ENCODE measurements at regions not wholly inside any gene's neighbourhood (a gene's known extent, or its start where the extent isn't known, plus 50 kb on each side); places are given as distances from the start of the nearest gene placed in this dataset.
A peak's percentile ranks its signal among the peaks of the same experiment; 100 is the strongest.

- no peaks in the 10 kb centered on the region for H3K27me3 ChIP-seq
- 86 to 87% methylated on average over 23 of the region's 23 CpGs for WGBS, 2 donors
- no peak for DNase-seq
- H3K36me3 ChIP-seq = no peaks in the 10 kb centered on the region
- H3K27ac ChIP-seq = peak overlapping the region in 2 of 4 donors; percentile 20 to 45
- H3K9me3 ChIP-seq = no peaks in the 10 kb centered on the region
- intact Hi-C loops (cut with DNase I) = no loop called here
- H3K4me1 ChIP-seq = no peaks in the 10 kb centered on the region
- H3K4me3 ChIP-seq = no peak overlapping the region
- TF ChIP-seq POLR2A (IDR thresholded peaks at IDR 0.05) (no peak), CTCF (IDR thresholded peaks at IDR 0.05) (no peak), POLR2AphosphoS5 (IDR thresholded peaks at IDR 0.05) (no peak), EP300 (IDR thresholded peaks at IDR 0.05) (no peak)
Observed at GRCh38 chr22:48701296-48702030, 1126.2 kb downstream of the BRD1 start.

- intact Hi-C loops (cut with DNase I) = no loop called here
- no peaks in the 10 kb centered on the region for H3K9me3 ChIP-seq
- no peaks in the 10 kb centered on the region for H3K36me3 ChIP-seq
- DNase-seq = no peak
- H3K4me3 ChIP-seq = no peak overlapping the region
- no peaks in the 10 kb centered on the region for H3K4me1 ChIP-seq
- WGBS, 2 donors = 48 to 78% methylated on average over 19 of the region's 19 CpGs
- TF ChIP-seq CTCF (IDR thresholded peaks at IDR 0.05) (no peak), EP300 (IDR thresholded peaks at IDR 0.05) (no peak), POLR2A (IDR thresholded peaks at IDR 0.05) (no peak), POLR2AphosphoS5 (IDR thresholded peaks at IDR 0.05) (no peak)
- no peak overlapping the region for H3K27ac ChIP-seq
- H3K27me3 ChIP-seq = no peaks in the 10 kb centered on the region
Observed at GRCh38 chr22:48700566-48701295, 1126.9 kb downstream of the BRD1 start.

- Histone ChIP-seq H3K4me3 (no peak overlapping the region), H3K27ac (no peak overlapping the region), H3K36me3 (no peaks in the 10 kb centered on the region), H3K4me1 (no peaks in the 10 kb centered on the region), H3K27me3 (no peaks in the 10 kb centered on the region), H3K9me3 (no peaks in the 10 kb centered on the region)
- WGBS, 2 donors = 81 to 91% methylated on average over 13 of the region's 13 CpGs
- TF ChIP-seq POLR2A (IDR thresholded peaks at IDR 0.05) (no peak), POLR2AphosphoS5 (IDR thresholded peaks at IDR 0.05) (no peak), CTCF (IDR thresholded peaks at IDR 0.05) (no peak)
- DNase-seq = no peak
- intact Hi-C loops (cut with DNase I) = no loop called here
Observed at GRCh38 chr22:48700180-48700565, 1127.5 kb downstream of the BRD1 start.

GRCh38 chr22:48699511-48699910, 1128.2 kb downstream of the BRD1 start:
- H3K27me3 ChIP-seq = no peaks in the 10 kb centered on the region
- 63 to 77% methylated on average over 17 of the region's 17 CpGs for WGBS, 2 donors
- TF ChIP-seq POLR2A (IDR thresholded peaks at IDR 0.05) (no peak), EP300 (IDR thresholded peaks at IDR 0.05) (no peak), CTCF (IDR thresholded peaks at IDR 0.05) (no peak), POLR2AphosphoS5 (IDR thresholded peaks at IDR 0.05) (no peak)
- DNase-seq = no peak
- no peaks in the 10 kb centered on the region for H3K36me3 ChIP-seq
- H3K4me3 ChIP-seq = no peak overlapping the region
- H3K4me1 ChIP-seq = no peaks in the 10 kb centered on the region
- intact Hi-C loops (cut with DNase I) = no loop called here
- H3K9me3 ChIP-seq = no peaks in the 10 kb centered on the region
- H3K27ac ChIP-seq = no peak overlapping the region
